ENCODE measurements at regions not wholly inside any gene's neighbourhood (a gene's known extent, or its start where the extent isn't known, plus 50 kb on each side); places are given as distances from the start of the nearest gene placed in this dataset.

GRCh38 chr20:12640251-12640650 is 368.5 kb upstream of the SPTLC3 start (continued):
- TF ChIP-seq MAX (IDR thresholded peaks at IDR 0.05): no peak

- Histone ChIP-seq H3K4me1 (ENCODE audit: control insufficient read depth in 4 of 4, insufficient read depth in 4 of 4, low read length in 3 of 4) (peaks cover 0 to 19% (median 9%) of the 10 kb centered on the region in 4 donors), H3K36me3 (ENCODE audit: control insufficient read depth in 4 of 4, insufficient read depth in 3 of 4, low read depth in 1 of 4, low read length in 3 of 4) (no peaks in the 10 kb centered on the region), H3K4me3 (ENCODE audit: low read depth in 1 of 3, low read length in 3 of 3) (no peak overlapping the region), H3K27me3 (ENCODE audit: control insufficient read depth in 4 of 4, insufficient read depth in 4 of 4, low read length in 3 of 4) (no peaks in the 10 kb centered on the region), H3K9ac (ENCODE audit: low read depth in 1 of 2, low read length in 2 of 2) (no peak overlapping the region), H3K27ac (ENCODE audit: low read depth in 1 of 2, low read length in 2 of 2) (no peak overlapping the region), H3K9me3 (ENCODE audit: control insufficient read depth in 4 of 4, low read length in 3 of 4) (no peaks in the 10 kb centered on the region)
- no peak for DNase-seq (ENCODE audit: low spot score)
- no peak for TF ChIP-seq FOXA1 (IDR thresholded peaks at IDR 0.05)
- 44% methylated on average over 4 of the region's 4 CpGs for WGBS
These were observed 367.2 kb upstream of the SPTLC3 start for GRCh38 chr20:12641619-12642018.

- peak in 1 of 2 donors; percentile 81 for TF ChIP-seq HNF4A (conservative IDR thresholded peaks at IDR 0.05)
- TF ChIP-seq JUND (IDR thresholded peaks at IDR 0.05): peak in 1 of 2 donors; percentile 56
- TF ChIP-seq FOXA2 (IDR thresholded peaks at IDR 0.05): no peak
- TF ChIP-seq SP1 (IDR thresholded peaks at IDR 0.05): peak; percentile 87
- TF ChIP-seq EGR1 (IDR thresholded peaks at IDR 0.05; ENCODE audit: low read depth in 2 of 2): no peak
- peak in 1 of 2 donors; percentile 81 for TF ChIP-seq RXRA (IDR thresholded peaks at IDR 0.05)
- peak; percentile 54 for TF ChIP-seq NR2F2 (IDR thresholded peaks at IDR 0.05)
- peak in 1 of 2 donors; percentile 38 for TF ChIP-seq RAD21 (IDR thresholded peaks at IDR 0.05)
- peak; percentile 40 for TF ChIP-seq HNF4G (IDR thresholded peaks at IDR 0.05)
- peaks cover 0 to 19% (median 9%) of the 10 kb centered on the region in 4 donors for H3K4me1 ChIP-seq (ENCODE audit: control insufficient read depth in 4 of 4, insufficient read depth in 4 of 4, low read length in 3 of 4)
- no peaks in the 10 kb centered on the region for H3K27me3 ChIP-seq (ENCODE audit: control insufficient read depth in 4 of 4, insufficient read depth in 4 of 4, low read length in 3 of 4)
- H3K36me3 ChIP-seq (ENCODE audit: control insufficient read depth in 4 of 4, insufficient read depth in 3 of 4, low read depth in 1 of 4, low read length in 3 of 4): no peaks in the 10 kb centered on the region
- 76% methylated on average over 2 of the region's 2 CpGs for WGBS
- H3K9me3 ChIP-seq (ENCODE audit: control insufficient read depth in 4 of 4, low read length in 3 of 4): no peaks in the 10 kb centered on the region
- DNase-seq (ENCODE audit: low spot score): no peak
- no peak overlapping the region for H3K4me3 ChIP-seq (ENCODE audit: low read depth in 1 of 3, low read length in 3 of 3)
- H3K27ac ChIP-seq (ENCODE audit: low read depth in 1 of 2, low read length in 2 of 2): no peak overlapping the region
- H3K9ac ChIP-seq (ENCODE audit: low read depth in 1 of 2, low read length in 2 of 2): no peak overlapping the region
These were observed 364.3 kb upstream of the SPTLC3 start for GRCh38 chr20:12644461-12644860.

GRCh38 chr20:12649234-12649633 is 359.5 kb upstream of the SPTLC3 start:
- no peak for DNase-seq (ENCODE audit: low spot score)
- H3K27ac ChIP-seq (ENCODE audit: low read depth in 1 of 2, low read length in 2 of 2): no peak overlapping the region
- no peaks in the 10 kb centered on the region for H3K36me3 ChIP-seq (ENCODE audit: control insufficient read depth in 4 of 4, insufficient read depth in 3 of 4, low read depth in 1 of 4, low read length in 3 of 4)
- H3K9ac ChIP-seq (ENCODE audit: low read depth in 1 of 2, low read length in 2 of 2): no peak overlapping the region
- no peak for TF ChIP-seq SP1 (IDR thresholded peaks at IDR 0.05)
- TF ChIP-seq TAF1 (conservative IDR thresholded peaks at IDR 0.05): no peak
- TF ChIP-seq REST (IDR thresholded peaks at IDR 0.05): no peak
- no peak for TF ChIP-seq GABPA (IDR thresholded peaks at IDR 0.05 in 1 of 2, conservative IDR thresholded peaks at IDR 0.05 in 1 of 2)
- no peak for TF ChIP-seq FOXA1 (IDR thresholded peaks at IDR 0.05)
- TF ChIP-seq FOXA2 (IDR thresholded peaks at IDR 0.05): no peak
- TF ChIP-seq MAX (IDR thresholded peaks at IDR 0.05): no peak
- no peak for TF ChIP-seq ATF3 (IDR thresholded peaks at IDR 0.05)
- TF ChIP-seq EGR1 (IDR thresholded peaks at IDR 0.05; ENCODE audit: low read depth in 2 of 2): no peak
- no peak for TF ChIP-seq JUND (IDR thresholded peaks at IDR 0.05)
- TF ChIP-seq YY1 (IDR thresholded peaks at IDR 0.05): no peak
- no peak for TF ChIP-seq NR2F2 (IDR thresholded peaks at IDR 0.05)
- no peak for TF ChIP-seq RXRA (IDR thresholded peaks at IDR 0.05)
- no peak for TF ChIP-seq CTCF (IDR thresholded peaks at IDR 0.05; ENCODE audit: low read depth, low read length, missing input control)
- TF ChIP-seq HNF4G (IDR thresholded peaks at IDR 0.05): no peak
- no peak for TF ChIP-seq HNF4A (conservative IDR thresholded peaks at IDR 0.05)
- TF ChIP-seq RAD21 (IDR thresholded peaks at IDR 0.05): no peak
- no peak for TF ChIP-seq ZBTB33 (IDR thresholded peaks at IDR 0.05)
- H3K27me3 ChIP-seq (ENCODE audit: control insufficient read depth in 4 of 4, insufficient read depth in 4 of 4, low read length in 3 of 4): peaks cover 0 to 2% (median 0%) of the 10 kb centered on the region in 4 donors
- H3K9me3 ChIP-seq (ENCODE audit: control insufficient read depth in 4 of 4, low read length in 3 of 4): no peaks in the 10 kb centered on the region
- 69% methylated on average over 2 of the region's 2 CpGs for WGBS
- no peak overlapping the region for H3K4me3 ChIP-seq (ENCODE audit: low read depth in 1 of 3, low read length in 3 of 3)
- H3K4me1 ChIP-seq (ENCODE audit: control insufficient read depth in 4 of 4, insufficient read depth in 4 of 4, low read length in 3 of 4): peaks cover 0 to 10% (median 5%) of the 10 kb centered on the region in 4 donors
